NT2/D1 (cell line): ENCODE measurements at regions not wholly inside any gene's neighbourhood (a gene's known extent, or its start where the extent isn't known, plus 50 kb on each side); places are given as distances from the start of the nearest gene placed in this dataset.

Experiments used
- YY1 ChIP-seq: IDR thresholded peaks from 2 replicates; pipeline ENCODE4 v1.6.1; 2011; ENCODE audit not compliant: insufficient read length, insufficient read depth
- ZNF274 ChIP-seq: IDR thresholded peaks from 2 replicates; pipeline ENCODE4 v1.6.1; 2011; ENCODE audit warnings: mild to moderate bottlenecking, low read depth, low read length

DNA sequence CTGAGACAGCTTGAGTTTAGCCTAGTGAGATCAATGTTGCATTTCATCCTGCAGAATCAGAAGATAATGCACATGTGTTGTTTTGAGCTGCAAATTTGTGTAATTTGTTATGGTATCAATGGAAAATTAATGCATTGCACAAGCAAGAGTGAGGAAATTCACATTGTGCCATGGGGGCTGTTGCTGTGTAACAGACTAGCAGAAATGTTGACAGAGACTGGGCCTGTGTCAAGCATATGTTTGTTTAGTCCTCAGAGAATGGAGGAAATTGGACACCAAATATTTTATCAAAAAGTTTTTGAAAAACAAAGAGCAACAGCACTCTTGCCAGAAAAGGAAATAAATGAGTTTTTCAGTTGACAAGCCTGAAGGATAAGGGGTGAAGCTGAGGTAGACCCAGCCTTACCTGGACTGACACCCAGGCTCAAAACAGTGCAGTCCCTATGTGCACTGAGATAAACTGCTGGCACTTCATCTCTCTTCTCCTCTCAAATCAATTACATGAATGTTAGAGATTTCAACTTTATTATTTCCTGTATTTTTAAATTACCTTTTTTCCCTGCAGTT lies 1150.0 kb downstream of the FSCB start:
- no peak for TF ChIP-seq ZNF274
- TF ChIP-seq YY1: no peak
